ENCODE measurements at regions not wholly inside any gene's neighbourhood (a gene's known extent, or its start where the extent isn't known, plus 50 kb on each side); places are given as distances from the start of the nearest gene placed in this dataset.
"Not testable (repeated sequence)": the region's sequence is repeated elsewhere in the genome, so short reads cannot be mapped to it uniquely, and the experiment has no call there.

- Histone ChIP-seq H3K27ac (no peak overlapping the region), H3K27me3 (no peaks in the 10 kb centered on the region), H3K9me3 (no peaks in the 10 kb centered on the region), H3K4me3 (no peak overlapping the region), H3K36me3 (no peaks in the 10 kb centered on the region), H3K4me1 (no peaks in the 10 kb centered on the region)
- TF ChIP-seq CTCF (IDR thresholded peaks at IDR 0.05): no peak
- TF ChIP-seq POLR2A (IDR thresholded peaks at IDR 0.05): no peak
- DNase-seq: no peak
Measured at GRCh38 chr12:131407221-131408035, 303.5 kb upstream of the SFSWAP start.

GRCh38 chr12:131408036-131408365 lies 302.9 kb upstream of the SFSWAP start:
- no peaks in the 10 kb centered on the region for H3K9me3 ChIP-seq
- H3K36me3 ChIP-seq: no peaks in the 10 kb centered on the region
- TF ChIP-seq CTCF (IDR thresholded peaks at IDR 0.05) (no peak), POLR2A (IDR thresholded peaks at IDR 0.05) (no peak)
- H3K27ac ChIP-seq: no peak overlapping the region
- no peak for DNase-seq
- no peak overlapping the region for H3K4me3 ChIP-seq
- H3K4me1 ChIP-seq: no peaks in the 10 kb centered on the region
- no peaks in the 10 kb centered on the region for H3K27me3 ChIP-seq

GRCh38 chr12:131408484-131408883 lies 302.4 kb upstream of the SFSWAP start:
- Histone ChIP-seq H3K9me3 (no peaks in the 10 kb centered on the region), H3K36me3 (no peaks in the 10 kb centered on the region), H3K27ac (no peak overlapping the region), H3K4me1 (no peaks in the 10 kb centered on the region), H3K4me3 (no peak overlapping the region), H3K27me3 (no peaks in the 10 kb centered on the region)
- TF ChIP-seq CTCF (IDR thresholded peaks at IDR 0.05): no peak
- TF ChIP-seq POLR2A (IDR thresholded peaks at IDR 0.05): no peak
- DNase-seq: no peak

GRCh38 chr12:131409211-131409610 lies 301.7 kb upstream of the SFSWAP start:
- H3K4me1 ChIP-seq: no peaks in the 10 kb centered on the region
- no peaks in the 10 kb centered on the region for H3K27me3 ChIP-seq
- H3K9me3 ChIP-seq: no peaks in the 10 kb centered on the region
- TF ChIP-seq CTCF (IDR thresholded peaks at IDR 0.05) (no peak), POLR2A (IDR thresholded peaks at IDR 0.05) (no peak)
- H3K36me3 ChIP-seq: no peaks in the 10 kb centered on the region
- DNase-seq: no peak
- no peak overlapping the region for H3K4me3 ChIP-seq
- no peak overlapping the region for H3K27ac ChIP-seq

- not testable (repeated sequence) for H3K27ac ChIP-seq, H3K4me1 ChIP-seq, H3K36me3 ChIP-seq, DNase-seq, H3K27me3 ChIP-seq, H3K4me3 ChIP-seq, H3K9me3 ChIP-seq
Measured at GRCh38 chr12:131411827-131412226, 299.1 kb upstream of the SFSWAP start.

- Histone ChIP-seq H3K36me3 (no peaks in the 10 kb centered on the region), H3K27me3 (no peaks in the 10 kb centered on the region), H3K4me1 (no peaks in the 10 kb centered on the region), H3K9me3 (no peaks in the 10 kb centered on the region), H3K4me3 (no peak overlapping the region), H3K27ac (no peak overlapping the region)
- DNase-seq: no peak
- no peak for TF ChIP-seq CTCF (IDR thresholded peaks at IDR 0.05)
- no peak for TF ChIP-seq POLR2A (IDR thresholded peaks at IDR 0.05)
Measured at GRCh38 chr12:131413006-131413405, 297.9 kb upstream of the SFSWAP start.
